ENCODE measurements at regions not wholly inside any gene's neighbourhood (a gene's known extent, or its start where the extent isn't known, plus 50 kb on each side); places are given as distances from the start of the nearest gene placed in this dataset.

DNA sequence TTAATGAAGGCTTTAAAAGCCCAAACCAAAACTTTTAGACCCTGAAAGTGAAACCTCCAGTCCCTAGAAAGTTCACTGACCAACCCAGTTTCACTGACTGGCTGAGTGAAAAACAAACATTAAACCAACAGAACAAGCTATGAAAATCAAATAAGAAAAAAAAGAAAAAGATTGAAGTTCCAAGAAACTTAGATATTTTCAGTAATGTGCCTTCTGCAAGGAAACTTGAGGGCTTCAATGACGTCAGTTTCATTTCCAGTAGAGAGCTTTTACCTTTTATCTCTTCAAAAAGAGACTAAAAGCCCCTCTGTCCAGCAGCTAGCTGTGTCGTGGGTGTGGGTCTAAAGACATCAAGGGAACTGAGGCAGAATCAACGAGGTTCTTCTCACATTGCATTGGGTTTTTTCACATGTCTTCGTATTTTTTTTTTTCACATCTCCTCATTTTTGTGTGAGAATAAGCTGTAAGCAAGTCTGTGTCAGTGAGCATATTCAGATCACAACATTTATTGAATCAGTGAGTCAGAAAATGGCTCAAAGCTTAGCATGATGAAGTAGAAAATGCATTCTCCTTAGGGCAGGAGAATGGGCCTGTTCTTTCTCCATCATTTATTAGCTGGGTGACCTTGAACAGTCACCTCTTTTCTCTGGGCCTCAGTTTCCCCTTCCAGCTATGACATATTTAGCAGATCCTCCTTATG lies 54.8 kb upstream of the BCL6 start:
- TF ChIP-seq, protein P1, sequence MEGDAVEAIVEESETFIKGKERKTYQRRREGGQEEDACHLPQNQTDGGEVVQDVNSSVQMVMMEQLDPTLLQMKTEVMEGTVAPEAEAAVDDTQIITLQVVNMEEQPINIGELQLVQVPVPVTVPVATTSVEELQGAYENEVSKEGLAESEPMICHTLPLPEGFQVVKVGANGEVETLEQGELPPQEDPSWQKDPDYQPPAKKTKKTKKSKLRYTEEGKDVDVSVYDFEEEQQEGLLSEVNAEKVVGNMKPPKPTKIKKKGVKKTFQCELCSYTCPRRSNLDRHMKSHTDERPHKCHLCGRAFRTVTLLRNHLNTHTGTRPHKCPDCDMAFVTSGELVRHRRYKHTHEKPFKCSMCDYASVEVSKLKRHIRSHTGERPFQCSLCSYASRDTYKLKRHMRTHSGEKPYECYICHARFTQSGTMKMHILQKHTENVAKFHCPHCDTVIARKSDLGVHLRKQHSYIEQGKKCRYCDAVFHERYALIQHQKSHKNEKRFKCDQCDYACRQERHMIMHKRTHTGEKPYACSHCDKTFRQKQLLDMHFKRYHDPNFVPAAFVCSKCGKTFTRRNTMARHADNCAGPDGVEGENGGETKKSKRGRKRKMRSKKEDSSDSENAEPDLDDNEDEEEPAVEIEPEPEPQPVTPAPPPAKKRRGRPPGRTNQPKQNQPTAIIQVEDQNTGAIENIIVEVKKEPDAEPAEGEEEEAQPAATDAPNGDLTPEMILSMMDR (tag by site-specific recombination; IDR thresholded peaks at IDR 0.05) = no peak
- no peak for TF ChIP-seq BCL11A (tag by site-specific recombination; IDR thresholded peaks at IDR 0.05; ENCODE audit: low read depth)
- TF ChIP-seq ZNF555 (tag by site-specific recombination; conservative IDR thresholded peaks at IDR 0.05) = no peak
- no peak for TF ChIP-seq ZNF626 (tag by site-specific recombination; IDR thresholded peaks at IDR 0.05)

Data from HEK293 (cell line).